Activated T-cell treated with anti-CD3 and anti-CD28 coated beads, Interleukin-2, amount 50 U/mL, for 48 hours (primary cell): ENCODE measurements at regions not wholly inside any gene's neighbourhood (a gene's known extent, or its start where the extent isn't known, plus 50 kb on each side); places are given as distances from the start of the nearest gene placed in this dataset.

Experiments
- DNase-seq, 2 experiments: peaks; one replicate each; pipeline ENCODE4 v3.0.0-alpha.2; 2020

DNA sequence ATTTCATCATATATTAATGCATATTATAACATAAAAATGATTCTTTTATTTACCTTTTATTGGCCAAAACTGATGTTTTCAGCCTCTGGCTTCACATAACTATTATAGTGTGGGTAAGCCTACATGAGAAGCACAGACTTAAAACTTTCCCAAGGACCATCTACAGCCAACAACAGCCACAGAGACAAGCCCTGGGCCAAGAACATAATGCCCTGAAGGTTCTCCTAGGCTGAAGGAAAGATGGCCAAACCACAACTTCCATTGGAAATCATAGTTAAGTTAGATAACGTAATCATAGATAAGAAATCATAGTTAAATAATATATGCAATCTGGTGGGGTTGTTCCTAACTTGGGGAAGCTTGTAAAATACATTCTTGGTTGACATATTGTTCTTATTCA lies 280.0 kb upstream of the EMCN start:
- no peak for DNase-seq

DNA sequence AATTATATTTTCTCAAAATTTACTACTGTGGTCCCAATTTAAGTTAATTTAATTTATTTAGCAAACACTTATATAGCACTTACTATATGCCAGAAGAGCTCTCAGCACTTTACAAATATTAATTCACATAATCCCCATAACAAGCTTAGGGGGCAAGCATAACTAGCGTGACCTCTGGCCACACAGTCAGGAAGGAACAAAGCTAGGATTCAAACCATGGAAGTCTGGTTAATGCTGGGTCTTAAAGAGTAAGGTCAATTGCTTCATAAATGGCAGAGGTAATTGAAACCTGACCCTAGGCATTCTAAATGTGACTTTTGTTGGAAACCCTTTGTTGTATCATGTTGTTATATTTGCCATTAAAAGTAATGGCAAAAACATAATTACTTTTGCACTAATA lies 279.5 kb upstream of the EMCN start:
- DNase-seq, result no peak

DNA sequence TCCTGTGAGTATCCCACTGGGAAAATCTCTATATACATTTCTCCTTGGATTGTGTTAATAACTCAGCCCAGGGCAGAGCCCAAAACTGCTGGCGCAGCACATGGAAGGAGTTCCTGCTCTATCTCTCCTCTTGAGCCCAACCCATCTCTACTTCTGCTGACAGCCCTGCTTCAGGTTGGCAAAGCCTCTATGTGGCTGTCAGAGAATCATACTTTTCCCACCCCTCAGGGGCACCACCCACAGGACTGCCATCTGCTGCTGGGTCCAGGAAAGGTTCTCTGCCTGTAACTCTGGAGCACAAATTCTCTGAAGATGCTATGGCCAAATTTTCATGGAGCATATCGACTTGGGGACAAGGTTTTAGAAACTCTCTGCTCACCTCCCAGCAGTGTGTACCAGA lies 278.5 kb upstream of the EMCN start:
- no peak for DNase-seq

DNA sequence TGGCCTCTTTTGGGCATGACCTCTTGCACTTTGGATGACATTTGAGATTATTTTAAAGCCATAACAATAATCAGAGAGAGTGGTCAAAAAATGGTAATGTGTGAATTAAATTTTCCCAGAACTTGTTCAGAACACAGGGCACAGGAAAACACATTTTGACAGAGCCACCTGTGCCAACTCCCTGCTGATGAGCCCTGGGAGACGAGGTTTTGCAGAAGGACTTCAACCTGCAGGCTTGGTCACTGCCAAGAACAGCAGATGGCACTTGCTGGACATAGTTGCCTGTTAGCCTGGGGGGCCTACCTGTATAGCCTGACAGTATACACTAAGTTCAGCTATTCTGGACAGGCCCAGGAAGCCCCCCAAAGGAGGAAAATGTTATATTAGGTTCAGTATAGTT lies 277.8 kb upstream of the EMCN start:
- no peak for DNase-seq

DNA sequence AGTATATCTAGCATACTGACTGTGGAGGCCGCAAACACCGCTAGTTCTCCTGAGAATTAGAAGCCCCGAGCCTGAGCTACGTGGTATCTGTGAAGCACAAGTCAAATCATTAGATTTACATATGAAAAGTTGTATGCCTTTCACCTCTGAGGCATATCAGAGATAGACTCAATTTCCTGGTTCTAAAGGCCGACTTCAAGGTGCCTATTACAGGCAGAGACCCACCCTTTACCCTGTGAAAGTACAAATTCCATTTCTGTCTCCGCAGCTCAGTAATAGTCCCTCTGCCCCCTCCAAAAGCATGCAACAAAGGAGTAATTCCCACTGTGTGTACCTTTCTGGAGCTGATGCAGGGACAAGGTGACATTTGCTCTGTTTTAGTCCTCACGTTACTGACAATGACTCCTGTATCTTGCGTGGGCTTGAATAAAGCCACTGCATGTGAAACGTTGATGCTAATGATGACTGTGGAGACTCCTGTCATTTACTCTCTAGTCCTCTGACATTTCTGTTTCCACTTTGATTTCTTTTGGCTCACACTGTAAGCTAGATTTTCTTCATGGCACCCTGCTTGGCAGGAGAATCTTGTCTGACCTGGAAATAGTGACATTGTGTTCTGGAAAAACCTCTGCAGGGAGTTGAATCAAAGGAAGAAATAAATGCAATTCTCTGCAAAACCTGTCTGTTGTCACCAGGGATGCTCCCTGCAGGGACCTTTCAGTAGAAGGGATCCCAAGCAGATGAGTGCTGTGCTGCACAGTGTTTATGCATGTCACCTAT lies 273.2 kb upstream of the EMCN start:
- DNase-seq, result no peak

DNA sequence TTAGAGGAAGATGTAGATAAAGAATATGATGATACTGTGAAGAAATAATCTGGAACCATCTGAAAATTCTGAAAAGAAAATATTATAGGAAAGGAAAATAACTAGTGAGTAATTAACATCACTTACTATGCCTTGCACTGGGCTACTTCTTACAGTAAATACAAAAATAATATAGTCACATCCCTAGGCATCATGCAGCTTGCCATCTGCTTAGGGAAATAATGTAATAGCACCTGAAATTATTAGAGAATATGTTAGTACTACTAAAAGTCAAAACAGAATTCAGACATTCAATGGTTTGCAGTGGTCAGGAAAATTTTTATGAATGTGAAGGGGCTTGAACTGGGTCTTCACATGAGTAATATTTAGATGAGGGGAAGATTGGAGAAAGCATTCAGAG lies 272.2 kb upstream of the EMCN start:
- DNase-seq, result no peak

DNA sequence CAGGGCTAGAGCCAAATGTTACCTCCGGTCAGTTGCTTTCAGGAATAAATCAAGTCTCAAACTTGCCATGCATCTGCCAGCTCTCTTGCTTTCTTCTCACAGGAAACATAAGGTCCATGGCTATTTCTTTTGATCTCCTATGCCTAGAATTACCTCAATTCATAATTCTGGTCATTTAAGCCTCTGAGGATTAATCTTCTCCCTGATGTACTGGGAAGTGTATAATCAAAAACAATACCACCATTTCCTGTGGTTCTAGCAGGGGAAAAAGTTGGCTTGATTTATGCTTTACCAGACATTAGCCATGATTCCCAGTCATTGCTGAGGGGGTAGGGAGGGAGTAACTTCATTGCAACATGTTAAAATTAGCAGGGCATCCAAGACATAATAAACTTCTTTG lies 268.7 kb upstream of the EMCN start:
- DNase-seq, result no peak

DNA sequence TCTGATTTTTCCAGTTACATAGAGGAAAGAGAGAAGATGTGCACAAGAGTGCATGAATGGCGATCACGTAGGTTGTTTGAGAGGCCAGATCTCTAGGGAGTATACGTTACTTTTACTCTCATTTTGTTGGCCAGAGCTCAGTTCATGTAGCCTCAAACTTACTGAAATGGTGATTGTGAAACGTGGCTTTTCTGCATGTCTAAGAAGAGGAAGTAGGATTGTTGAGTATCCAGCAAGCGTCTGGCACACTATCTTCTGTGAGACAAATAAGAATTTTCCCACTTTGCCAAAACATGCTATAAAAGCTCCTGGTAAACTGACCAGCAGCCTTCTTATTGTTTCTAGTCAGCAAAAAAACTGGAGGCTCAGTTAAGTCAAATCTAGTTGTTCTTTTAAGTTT lies 264.5 kb upstream of the EMCN start:
- DNase-seq, result no peak

DNA sequence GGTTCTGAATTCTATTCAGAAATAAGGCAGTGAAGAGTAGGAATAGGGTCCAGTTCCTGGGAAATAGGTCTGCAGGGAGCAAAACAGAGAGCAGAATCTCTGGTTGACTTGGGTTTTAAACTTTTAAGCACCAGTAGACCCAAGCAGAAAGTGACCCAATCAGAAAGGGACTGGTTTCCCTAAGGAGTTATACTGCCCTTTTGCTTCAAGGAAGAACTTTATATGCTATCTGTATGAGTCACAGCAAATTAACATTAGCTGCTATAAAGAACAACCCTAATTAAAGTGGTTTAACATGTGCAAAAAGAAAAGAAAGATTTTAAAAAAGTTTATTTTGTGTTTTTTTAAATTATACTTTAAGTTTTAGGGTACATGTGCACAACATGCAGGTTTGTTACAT lies 263.6 kb upstream of the EMCN start:
- DNase-seq, result no peak

DNA sequence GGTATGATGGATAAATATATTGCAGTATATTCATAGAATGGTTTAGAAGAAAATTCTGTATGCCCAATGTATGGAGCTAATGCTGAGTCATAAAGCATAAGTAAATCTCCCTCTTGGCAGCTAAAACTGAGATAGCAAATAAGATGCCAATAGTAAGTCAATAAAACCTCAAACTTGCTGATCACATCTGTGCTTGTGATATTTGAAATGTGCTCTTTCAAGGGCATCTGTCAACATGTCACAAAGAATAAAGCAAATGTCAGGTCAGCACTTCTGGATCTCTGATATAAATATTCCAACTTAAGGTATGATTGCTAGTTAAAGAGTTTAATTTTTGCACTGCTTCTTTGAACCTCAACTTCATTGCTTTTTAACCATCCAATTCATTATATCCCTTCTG lies 262.3 kb upstream of the EMCN start:
- no peak for DNase-seq

DNA sequence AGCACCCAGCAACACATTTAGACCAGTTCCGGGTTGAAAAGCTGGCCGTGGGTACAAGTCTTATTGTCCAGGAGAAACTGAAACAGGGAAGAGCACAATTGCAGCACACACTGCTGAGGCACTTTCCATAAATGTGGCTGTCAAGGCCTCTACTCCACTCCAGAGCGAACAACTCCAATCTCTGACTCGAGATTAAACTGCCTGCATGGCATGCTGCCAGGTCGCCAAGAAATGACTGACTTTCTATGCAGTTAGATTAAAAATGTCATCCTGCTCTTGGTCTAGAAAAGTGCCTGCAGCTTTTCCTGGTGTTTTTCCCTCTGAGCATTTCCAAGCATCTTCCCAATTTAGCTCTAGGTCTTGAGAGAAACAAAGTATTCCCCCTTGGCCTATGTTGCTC lies 260.6 kb upstream of the EMCN start:
- DNase-seq, result no peak

DNA sequence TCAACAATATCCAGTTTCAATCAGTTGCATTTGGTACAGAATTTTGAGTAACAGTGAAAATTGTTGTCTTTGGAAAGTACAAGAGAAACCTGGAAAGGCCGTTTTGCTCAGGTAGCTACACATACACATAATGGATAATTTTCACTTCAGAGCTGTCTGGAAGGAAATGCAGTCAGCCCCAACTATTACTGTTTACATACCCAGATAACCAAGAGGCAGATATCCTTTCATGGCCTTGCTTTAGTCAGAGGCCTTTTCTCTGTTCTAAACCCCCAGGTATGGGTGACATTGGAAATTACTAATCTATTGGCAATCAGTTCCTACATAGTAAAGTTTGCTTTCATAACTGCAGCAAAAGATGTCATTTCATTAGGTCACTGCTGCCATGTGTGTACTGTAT lies 244.9 kb upstream of the EMCN start:
- DNase-seq, result no peak

DNA sequence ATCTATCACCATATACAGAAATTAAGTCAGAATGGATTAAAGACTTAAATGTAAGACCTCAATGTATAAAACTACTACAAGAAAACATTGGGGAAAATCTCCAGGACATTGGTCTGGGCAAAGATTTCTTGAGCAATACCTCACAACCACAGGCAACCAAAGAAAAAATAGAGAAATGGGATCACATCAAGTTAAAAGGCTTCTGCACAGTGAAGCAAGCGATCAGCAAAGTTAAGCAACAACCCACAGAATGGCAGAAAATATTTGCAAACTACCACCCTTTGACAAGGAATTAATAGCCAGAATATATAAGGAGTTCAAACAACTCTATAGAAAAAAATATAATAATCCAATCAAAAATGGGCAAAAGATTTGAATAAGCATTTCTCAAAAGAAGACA lies 236.9 kb upstream of the EMCN start:
- no peak for DNase-seq

DNA sequence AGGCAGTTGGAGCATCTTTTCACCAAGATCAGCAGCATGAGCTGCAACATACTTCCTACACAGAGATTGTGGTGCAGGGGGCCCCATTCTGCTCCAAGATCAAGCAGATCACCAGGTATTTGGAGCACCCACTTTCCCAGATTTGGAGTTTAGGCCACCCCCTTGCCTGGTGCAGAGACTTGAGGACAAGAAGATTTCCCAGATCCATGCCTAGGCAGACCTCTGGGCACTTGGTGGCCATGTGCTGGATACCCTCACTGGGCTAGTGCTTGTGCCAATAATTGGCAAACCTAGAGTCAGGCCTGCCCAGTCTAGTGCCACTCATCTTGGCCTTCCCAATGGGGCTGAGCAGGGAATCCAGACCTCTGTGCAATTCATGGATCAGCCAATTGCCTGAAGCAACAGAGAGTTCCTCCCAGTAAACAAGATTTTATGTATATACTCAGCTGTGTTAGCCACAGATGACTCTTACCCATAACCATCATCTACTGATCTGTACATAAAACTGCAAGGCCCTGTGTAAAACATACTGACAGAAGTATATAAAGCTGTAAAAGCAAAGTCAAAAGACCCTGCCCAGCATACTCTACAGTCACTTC lies 228.4 kb upstream of the EMCN start:
- no peak for DNase-seq

DNA sequence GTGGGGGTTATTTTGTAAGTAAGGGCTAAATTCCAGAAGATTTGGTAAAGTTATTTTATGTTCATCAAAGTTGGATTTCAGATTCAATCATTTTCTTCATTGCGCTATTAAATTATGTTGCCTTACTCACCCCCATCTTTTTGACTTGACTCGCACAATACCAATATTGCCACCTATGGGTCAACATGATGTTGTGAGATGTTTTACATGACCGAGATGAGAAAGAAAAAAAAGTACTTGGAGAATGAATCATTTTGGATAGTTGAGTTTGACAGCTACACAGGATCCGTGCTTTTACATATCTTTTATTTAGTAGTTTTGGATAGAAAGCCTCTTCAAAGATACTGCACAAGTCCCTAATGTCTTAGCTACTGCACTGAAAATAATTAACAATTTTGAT lies 224.2 kb upstream of the EMCN start:
- no peak for DNase-seq

DNA sequence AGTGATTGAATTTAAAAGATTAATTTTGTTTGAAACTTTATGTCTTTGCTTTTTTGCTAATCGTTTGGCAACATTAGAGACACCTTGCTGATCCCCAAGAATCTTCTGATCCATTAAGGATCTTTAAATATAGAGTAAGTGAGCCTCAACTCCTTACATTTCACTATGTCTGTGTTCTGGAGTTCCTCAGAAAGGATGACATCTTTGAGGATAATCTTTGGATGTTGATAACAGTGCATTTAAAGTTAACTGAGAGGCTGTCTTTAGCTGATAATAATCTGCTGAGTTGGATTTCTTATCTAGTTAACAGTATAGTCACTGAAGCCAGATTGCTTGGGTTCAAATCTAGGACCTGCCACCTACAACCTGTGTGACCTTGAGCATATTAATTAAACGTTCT lies 221.6 kb upstream of the EMCN start:
- no peak for DNase-seq

DNA sequence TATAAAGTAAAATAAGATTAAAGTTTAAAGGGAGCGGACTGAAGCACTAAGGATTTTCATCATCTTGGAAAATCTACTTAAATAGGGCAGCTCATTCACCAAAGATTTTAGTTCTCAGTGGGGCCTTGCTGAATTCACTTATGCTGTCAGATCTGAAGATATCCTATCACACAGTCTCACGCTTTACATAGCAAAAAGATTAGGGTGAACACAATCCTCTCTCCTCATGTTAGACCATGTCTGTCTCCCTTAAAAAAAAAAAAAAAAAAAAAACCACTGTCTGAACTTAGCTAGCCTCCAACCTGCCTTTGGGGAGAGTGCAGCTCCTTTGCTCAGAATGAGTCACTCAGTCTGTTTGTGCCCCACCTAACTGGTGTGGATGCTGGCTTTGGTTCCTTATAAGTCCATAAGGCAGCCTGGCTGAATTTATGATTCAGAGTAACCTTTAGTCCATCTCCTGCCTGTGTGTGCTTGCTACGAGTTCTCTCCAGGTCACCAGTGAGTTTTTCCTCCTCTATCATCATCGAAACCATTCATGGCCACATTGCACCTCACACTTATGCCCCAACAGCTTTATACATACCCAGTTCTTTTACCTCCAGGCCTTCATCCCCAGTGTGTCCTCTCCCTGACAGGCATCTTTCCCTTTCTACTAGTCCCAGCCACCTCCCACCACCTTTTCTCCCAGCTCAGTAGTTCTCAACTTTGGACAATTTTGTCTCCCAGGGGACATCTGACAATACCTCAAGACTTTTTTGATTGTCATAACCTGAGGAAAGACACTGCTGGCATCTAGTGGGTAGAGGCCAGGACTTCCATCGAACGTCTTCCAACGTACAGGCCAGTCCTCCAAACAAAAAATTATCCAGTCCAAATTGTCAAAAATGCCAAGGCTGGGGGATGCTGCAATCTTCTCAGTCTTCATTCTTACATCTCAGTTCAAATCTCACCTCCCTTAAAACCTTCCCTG lies 220.7 kb upstream of the EMCN start:
- no peak for DNase-seq

DNA sequence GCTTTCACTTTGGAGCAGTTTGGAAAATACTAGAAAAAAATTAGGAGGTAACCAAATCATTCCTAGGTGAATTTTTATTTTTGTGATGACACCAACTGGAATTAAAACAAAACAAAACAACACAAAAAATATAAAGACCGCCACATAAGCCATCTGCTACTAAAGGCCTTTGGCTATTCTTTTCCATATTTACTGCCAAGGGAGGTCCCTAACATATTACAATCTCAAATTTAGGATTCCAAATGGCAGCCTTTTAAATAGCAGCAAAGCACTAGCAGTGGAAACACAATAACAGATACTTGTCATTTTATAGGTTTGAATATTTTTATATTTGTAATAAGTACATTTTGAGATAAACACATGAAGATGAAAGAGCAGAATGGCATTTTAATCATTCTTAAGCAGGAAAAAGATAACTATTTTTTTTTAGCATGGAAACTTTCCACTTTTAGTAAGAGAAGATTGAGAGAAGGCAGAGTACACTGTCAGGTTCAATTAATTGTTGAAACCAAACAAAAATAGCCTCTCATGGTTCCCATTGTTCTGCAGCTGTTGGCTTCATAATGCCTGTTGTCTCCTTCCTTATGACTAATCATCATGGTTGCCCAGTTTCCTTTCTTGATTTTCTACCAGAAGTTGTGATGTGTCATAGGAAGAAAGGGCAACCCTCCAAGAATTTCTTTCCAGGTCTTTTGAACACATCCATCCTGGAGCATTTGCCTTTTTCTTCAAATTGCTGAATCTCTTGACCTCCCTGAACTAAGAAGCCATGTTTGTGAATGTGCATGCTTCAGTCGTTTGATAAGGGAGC lies 219.0 kb upstream of the EMCN start:
- no peak for DNase-seq

DNA sequence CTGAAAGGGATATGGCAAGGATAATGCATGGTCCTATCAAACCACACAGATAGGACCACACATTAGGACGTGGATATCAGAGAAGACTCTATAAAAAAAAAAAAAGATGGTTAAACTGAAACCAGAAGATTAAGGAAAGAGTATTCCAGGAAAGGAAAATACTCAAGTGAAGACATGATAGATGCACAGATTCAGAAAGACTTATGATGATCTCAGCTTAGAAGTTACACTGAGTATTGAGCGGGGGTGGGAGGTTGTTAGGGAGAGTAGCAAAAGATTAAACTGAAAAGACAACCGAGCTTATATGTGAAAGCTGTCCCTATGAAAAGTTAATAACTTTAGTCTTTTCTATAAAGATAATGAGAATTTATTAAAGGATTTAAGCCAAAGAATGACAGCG lies 211.0 kb upstream of the EMCN start:
- no peak for DNase-seq

DNA sequence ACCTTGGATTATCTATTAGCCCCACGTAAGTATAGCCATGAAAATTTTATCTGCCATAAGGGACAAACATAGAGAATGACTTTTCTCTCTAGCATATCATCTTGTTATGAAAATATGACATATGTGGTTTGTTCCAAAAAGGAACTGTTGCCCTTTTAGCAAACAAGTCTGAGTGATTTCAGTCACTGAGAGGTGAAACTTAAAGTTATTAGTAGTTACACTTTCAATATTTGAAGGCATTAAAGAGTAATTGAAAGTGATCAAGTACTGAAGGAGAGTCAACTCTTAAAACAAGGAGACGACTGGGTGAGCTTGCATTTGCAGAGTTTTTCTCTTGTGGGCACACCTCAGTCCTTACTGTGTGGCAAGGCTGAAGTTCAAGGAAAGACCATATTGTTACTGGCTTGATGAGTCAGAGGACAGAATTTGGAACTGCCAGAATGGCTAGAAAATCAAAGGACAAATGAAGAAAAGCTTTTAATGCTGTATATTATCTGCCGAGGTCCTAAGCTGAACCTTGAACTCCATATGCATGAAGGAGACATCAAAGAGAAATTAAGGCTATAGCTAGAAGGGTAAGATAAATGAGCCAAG lies 205.1 kb upstream of the EMCN start:
- DNase-seq, result no peak

DNA sequence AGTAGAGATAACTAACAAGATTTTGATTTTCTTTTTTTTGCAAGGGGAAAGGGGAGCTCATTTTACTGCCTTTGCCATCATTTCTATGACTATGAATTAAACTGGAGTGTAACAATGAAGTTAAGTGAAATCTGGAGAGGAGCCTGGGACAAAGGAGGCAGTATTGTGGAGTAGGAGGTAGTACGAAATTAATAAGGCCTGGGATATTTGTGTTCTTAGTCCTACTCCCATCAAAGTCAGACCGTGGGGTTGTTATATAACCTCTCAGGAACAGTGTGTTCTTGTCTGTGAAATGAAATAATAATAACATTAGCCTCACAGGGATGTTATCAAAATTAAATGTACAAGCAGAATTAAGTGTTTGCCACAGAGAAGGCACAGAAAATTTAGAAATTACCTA lies 204.3 kb upstream of the EMCN start:
- no peak for DNase-seq

DNA sequence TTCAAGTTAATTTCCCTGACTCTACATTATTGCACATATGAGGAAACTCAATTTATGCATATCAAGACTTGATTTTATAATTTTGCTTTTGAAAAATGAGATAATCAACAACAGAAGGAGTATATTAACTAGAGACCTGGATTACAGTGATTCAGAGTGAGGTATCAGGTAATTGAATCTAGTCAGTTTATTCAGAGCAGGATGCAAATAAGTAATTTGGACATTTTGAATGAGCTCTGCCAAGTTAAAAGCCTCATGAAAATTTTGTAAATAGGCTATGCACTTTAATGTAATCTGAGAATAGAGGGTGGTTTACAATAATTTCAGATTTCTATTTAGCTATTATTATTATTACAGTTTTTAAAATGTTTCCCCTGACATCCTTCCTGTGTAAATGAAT lies 203.7 kb upstream of the EMCN start:
- DNase-seq, result no peak

DNA sequence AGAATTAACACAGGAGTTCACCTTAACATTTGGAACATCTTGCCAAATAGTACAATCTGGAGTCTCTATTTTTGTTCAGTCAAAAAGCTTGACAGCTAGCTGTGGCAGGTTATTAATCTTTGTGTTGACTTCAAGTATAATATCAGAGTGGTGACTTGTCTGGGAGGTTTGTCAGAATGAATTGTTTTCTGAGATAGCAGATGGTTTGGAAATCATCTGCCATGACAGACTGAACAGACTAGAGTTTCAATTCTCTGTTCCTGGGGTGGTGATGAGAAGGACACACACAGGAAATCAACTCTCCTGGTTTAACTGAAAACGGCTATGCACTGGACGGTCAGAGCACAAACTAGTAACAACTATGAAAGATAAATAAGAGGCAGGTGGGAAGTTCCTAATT lies 203.3 kb upstream of the EMCN start:
- no peak for DNase-seq
